Endothelial cell of umbilical vein (primary cell): ENCODE measurements at regions not wholly inside any gene's neighbourhood (a gene's known extent, or its start where the extent isn't known, plus 50 kb on each side); places are given as distances from the start of the nearest gene placed in this dataset.

Experiments
- CTCF ChIP-seq, 2 donors: IDR thresholded peaks; 1 replicate in 1 of 2; 2 replicates in 1 of 2; pipeline ENCODE4 v1.5.1; 2011; ENCODE audit warnings: low read length in 2 of 2, mild to moderate bottlenecking in 2 of 2, moderate library complexity in 2 of 2, control low read depth in 1 of 2, inconsistent platforms in 1 of 2, low read depth in 1 of 2; ENCODE audit not compliant: insufficient read depth in 1 of 2; ENCODE audit errors: extremely low read depth in 1 of 2
- MAX ChIP-seq: IDR thresholded peaks from 2 replicates; pipeline ENCODE4 v1.6.1; 2011; ENCODE audit not compliant: insufficient read depth, insufficient read length
- POLR2A ChIP-seq: IDR thresholded peaks from 2 replicates; pipeline ENCODE4 v1.6.1; 2012; ENCODE audit warnings: low read depth, mild to moderate bottlenecking, control low read depth, low read length

- no peak for TF ChIP-seq CTCF (IDR thresholded peaks at IDR 0.05; ENCODE audit: extremely low read depth in 1 of 2, insufficient read depth in 1 of 2, low read depth in 1 of 2, low read length in 2 of 2)
- TF ChIP-seq POLR2A, result no peak
- no peak for TF ChIP-seq MAX
Measured at GRCh38 chr4:174147863-174148262, 135.6 kb downstream of the FBXO8 start.
